Right lobe of liver (tissue), 4 donors: ENCODE measurements at regions not wholly inside any gene's neighbourhood (a gene's known extent, or its start where the extent isn't known, plus 50 kb on each side); places are given as distances from the start of the nearest gene placed in this dataset.

Experiments used
- POLR2A ChIP-seq: fragments of 450-650 bp; IDR thresholded peaks from one replicate; pipeline ENCODE4 v1.6.1; 2017; ENCODE audit warnings: antibody characterized with exemption, mild to moderate bottlenecking
- TF ChIP-seq, protein P1 (sequence below), 4 donors: fragments of 200-600 bp in 3 of 4; fragments of 450-650 bp in 1 of 4; IDR thresholded peaks; one replicate each; pipeline versions ENCODE4 v1.5.1 to v1.8.0; 2016 to 2022; ENCODE audit warnings: antibody characterized with exemption in 4 of 4, mild to moderate bottlenecking in 2 of 4
- donor health status: DM: no; HTN: no; CAD: no.
- donor health status: DM: no; HTN: no; CAD: no.
- donor health status: DM: no; HTN: yes; CAD: no.

DNA sequence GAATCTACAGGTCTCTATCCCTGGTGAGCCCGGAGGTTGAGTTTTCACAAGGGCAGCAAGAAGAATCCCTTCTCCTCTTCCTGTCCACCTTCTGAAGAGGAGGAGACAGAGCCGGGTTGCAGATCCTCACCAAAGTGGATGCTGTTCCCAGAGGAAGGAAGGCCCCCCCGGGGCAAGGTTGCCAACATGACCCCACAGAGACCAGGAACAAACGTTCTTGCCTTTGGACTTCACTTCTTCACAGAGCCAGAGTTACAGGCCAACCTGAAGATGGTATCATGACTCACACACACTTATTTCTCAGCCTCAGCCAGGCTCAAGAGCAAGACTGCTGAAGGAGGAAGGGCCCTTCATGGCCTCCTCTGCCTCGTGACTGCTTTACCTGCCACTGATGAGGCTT lies 384.3 kb downstream of the CD83 start:
- TF ChIP-seq, protein P1, sequence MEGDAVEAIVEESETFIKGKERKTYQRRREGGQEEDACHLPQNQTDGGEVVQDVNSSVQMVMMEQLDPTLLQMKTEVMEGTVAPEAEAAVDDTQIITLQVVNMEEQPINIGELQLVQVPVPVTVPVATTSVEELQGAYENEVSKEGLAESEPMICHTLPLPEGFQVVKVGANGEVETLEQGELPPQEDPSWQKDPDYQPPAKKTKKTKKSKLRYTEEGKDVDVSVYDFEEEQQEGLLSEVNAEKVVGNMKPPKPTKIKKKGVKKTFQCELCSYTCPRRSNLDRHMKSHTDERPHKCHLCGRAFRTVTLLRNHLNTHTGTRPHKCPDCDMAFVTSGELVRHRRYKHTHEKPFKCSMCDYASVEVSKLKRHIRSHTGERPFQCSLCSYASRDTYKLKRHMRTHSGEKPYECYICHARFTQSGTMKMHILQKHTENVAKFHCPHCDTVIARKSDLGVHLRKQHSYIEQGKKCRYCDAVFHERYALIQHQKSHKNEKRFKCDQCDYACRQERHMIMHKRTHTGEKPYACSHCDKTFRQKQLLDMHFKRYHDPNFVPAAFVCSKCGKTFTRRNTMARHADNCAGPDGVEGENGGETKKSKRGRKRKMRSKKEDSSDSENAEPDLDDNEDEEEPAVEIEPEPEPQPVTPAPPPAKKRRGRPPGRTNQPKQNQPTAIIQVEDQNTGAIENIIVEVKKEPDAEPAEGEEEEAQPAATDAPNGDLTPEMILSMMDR (IDR thresholded peaks at IDR 0.05) = no peak
- no peak for TF ChIP-seq POLR2A
